HepG2 (cell line): ENCODE measurements at regions not wholly inside any gene's neighbourhood (a gene's known extent, or its start where the extent isn't known, plus 50 kb on each side); places are given as distances from the start of the nearest gene placed in this dataset.

Experiments
- EP300 ChIP-seq, 3 experiments: sonication (generic) in 1 of 3; formaldehyde crosslinking in 1 of 3; IDR thresholded peaks; 2 replicates each; pipeline versions ENCODE4 v1.5.1 to v1.6.1; 2011 to 2020; ENCODE audit warnings: low read depth in 2 of 3, low read length in 2 of 3, borderline replicate concordance in 1 of 3, improper control_type of control experiment in 1 of 3, mild to moderate bottlenecking in 1 of 3, missing genetic modification reagents in 1 of 3, moderate library complexity in 1 of 3
- FOXK1 ChIP-seq: sonication (generic); formaldehyde crosslinking; IDR thresholded peaks from 2 replicates; pipeline ENCODE4 v1.4.0; 2020; ENCODE audit warnings: low read depth, missing genetic modification reagents, borderline replicate concordance
- HMGA1 ChIP-seq: sonication (generic); formaldehyde crosslinking; conservative IDR thresholded peaks from 2 replicates; pipeline ENCODE4 v1.4.0; 2020; ENCODE audit warnings: missing genetic modification reagents
- NR3C1 ChIP-seq: sonication (generic); formaldehyde crosslinking; IDR thresholded peaks from 2 replicates; pipeline ENCODE4 v1.4.0; 2020; ENCODE audit warnings: missing genetic modification reagents
- POLR2AphosphoS5 ChIP-seq: IDR thresholded peaks from 2 replicates; pipeline ENCODE4 v1.6.1; 2012; ENCODE audit warnings: low read depth, low read length
- TCF7 ChIP-seq: sonication (generic); IDR thresholded peaks from 2 replicates; pipeline ENCODE4 v1.6.1; 2016; ENCODE audit warnings: antibody characterized with exemption, low read depth
- YY1 ChIP-seq: IDR thresholded peaks from 2 replicates; pipeline ENCODE4 v1.6.1; 2011; ENCODE audit warnings: low read length, low read depth, moderate library complexity, mild to moderate bottlenecking; ENCODE audit not compliant: insufficient read depth, insufficient replicate concordance
- ZNF24 ChIP-seq: fragments of 450-650 bp; IDR thresholded peaks from 2 replicates; pipeline ENCODE4 v1.6.1; 2017; ENCODE audit warnings: antibody characterized with exemption, mild to moderate bottlenecking
- ZNF317 ChIP-seq: sonication (generic); formaldehyde crosslinking; IDR thresholded peaks from 2 replicates; pipeline ENCODE4 v1.5.0; 2020; ENCODE audit warnings: mild to moderate bottlenecking, missing genetic modification reagents
- ZNF350 ChIP-seq: sonication (generic); formaldehyde crosslinking; IDR thresholded peaks from 2 replicates; pipeline ENCODE4 v1.4.0; 2020; ENCODE audit warnings: mild to moderate bottlenecking, low read depth, missing genetic modification reagents, borderline replicate concordance
- ZNF609 ChIP-seq: sonication (generic); formaldehyde crosslinking; IDR thresholded peaks from 2 replicates; pipeline ENCODE4 v1.4.0; 2020; ENCODE audit warnings: mild to moderate bottlenecking, missing genetic modification reagents, borderline replicate concordance
- TF ChIP-seq, protein P1 (sequence below): sonication (generic); formaldehyde crosslinking; IDR thresholded peaks from 2 replicates; pipeline ENCODE4 v1.4.0; 2020; ENCODE audit warnings: low read depth, mild to moderate bottlenecking, missing genetic modification reagents
- TF ChIP-seq, protein P2 (sequence below), 2 experiments: fragments of 450-650 bp in 1 of 2; sonication (generic) in 1 of 2; formaldehyde crosslinking; IDR thresholded peaks; 2 replicates each; pipeline versions ENCODE4 v1.5.0 to v1.8.0; 2020 to 2022; ENCODE audit warnings: mild to moderate bottlenecking in 1 of 2, missing genetic modification reagents in 1 of 2

GRCh38 chr15:24621630-24622215, 53.9 kb upstream of the NPAP1 start:
- no peak for TF ChIP-seq EP300 (IDR thresholded peaks at IDR 0.05; ENCODE audit: low read depth in 2 of 2, low read length in 2 of 2)
- no peak for TF ChIP-seq EP300 (CRISPR knock-in tag; IDR thresholded peaks at IDR 0.05; ENCODE audit: borderline replicate concordance)
- TF ChIP-seq ZNF609 (CRISPR knock-in tag) = no peak
- no peak for TF ChIP-seq NR3C1 (CRISPR knock-in tag)
- TF ChIP-seq ZNF317 = no peak
- no peak for TF ChIP-seq POLR2AphosphoS5
- TF ChIP-seq ZNF350 (CRISPR knock-in tag) = no peak
- TF ChIP-seq, protein P1, sequence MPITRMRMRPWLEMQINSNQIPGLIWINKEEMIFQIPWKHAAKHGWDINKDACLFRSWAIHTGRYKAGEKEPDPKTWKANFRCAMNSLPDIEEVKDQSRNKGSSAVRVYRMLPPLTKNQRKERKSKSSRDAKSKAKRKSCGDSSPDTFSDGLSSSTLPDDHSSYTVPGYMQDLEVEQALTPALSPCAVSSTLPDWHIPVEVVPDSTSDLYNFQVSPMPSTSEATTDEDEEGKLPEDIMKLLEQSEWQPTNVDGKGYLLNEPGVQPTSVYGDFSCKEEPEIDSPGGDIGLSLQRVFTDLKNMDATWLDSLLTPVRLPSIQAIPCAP (CRISPR knock-in tag) = no peak
- TF ChIP-seq YY1 = no peak
- no peak for TF ChIP-seq TCF7
- TF ChIP-seq FOXK1 (CRISPR knock-in tag) = no peak
- TF ChIP-seq, protein P2, sequence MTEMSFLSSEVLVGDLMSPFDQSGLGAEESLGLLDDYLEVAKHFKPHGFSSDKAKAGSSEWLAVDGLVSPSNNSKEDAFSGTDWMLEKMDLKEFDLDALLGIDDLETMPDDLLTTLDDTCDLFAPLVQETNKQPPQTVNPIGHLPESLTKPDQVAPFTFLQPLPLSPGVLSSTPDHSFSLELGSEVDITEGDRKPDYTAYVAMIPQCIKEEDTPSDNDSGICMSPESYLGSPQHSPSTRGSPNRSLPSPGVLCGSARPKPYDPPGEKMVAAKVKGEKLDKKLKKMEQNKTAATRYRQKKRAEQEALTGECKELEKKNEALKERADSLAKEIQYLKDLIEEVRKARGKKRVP (CRISPR knock-in tag; IDR thresholded peaks at IDR 0.05) = no peak
- TF ChIP-seq HMGA1 = no peak
- TF ChIP-seq ZNF24 = no peak
